Endothelial cell (in vitro differentiated cells): ENCODE measurements at regions not wholly inside any gene's neighbourhood (a gene's known extent, or its start where the extent isn't known, plus 50 kb on each side); places are given as distances from the start of the nearest gene placed in this dataset.

Experiments
- DNase-seq: peaks from one replicate; pipeline ENCODE4 v3.0.0; 2021; ENCODE audit warnings: low spot score
- H3K27ac Mint-ChIP-seq: one replicate; pipeline ENCODE4 v1.8.0; 2021; ENCODE audit warnings: mixed read lengths, inconsistent platforms; ENCODE audit not compliant: unreplicated experiment
- H3K27me3 Mint-ChIP-seq: one replicate; pipeline ENCODE4 v1.8.0; 2021; ENCODE audit warnings: mild to moderate bottlenecking, moderate library complexity, mixed read lengths, inconsistent platforms; ENCODE audit not compliant: unreplicated experiment
- H3K36me3 Mint-ChIP-seq: one replicate; pipeline ENCODE4 v1.8.0; 2021; ENCODE audit warnings: mild to moderate bottlenecking, low read depth, mixed read lengths, inconsistent platforms; ENCODE audit not compliant: unreplicated experiment
- H3K4me1 Mint-ChIP-seq: one replicate; pipeline ENCODE4 v1.8.0; 2021; ENCODE audit warnings: mild to moderate bottlenecking, mixed read lengths, inconsistent platforms; ENCODE audit not compliant: unreplicated experiment
- H3K4me3 Mint-ChIP-seq: one replicate; pipeline ENCODE4 v1.8.0; 2021; ENCODE audit warnings: mild to moderate bottlenecking, mixed read lengths, inconsistent platforms; ENCODE audit not compliant: unreplicated experiment
- H3K9me3 Mint-ChIP-seq: one replicate; pipeline ENCODE4 v1.8.0; 2021; ENCODE audit warnings: mixed read lengths, inconsistent platforms; ENCODE audit not compliant: unreplicated experiment
- TF ChIP-seq, protein P1 (sequence below): fragments of 200-600 bp; sonication (generic); IDR thresholded peaks from one replicate; pipeline ENCODE4 v1.5.0; 2021; ENCODE audit warnings: antibody characterized with exemption; ENCODE audit not compliant: unreplicated experiment

DNA sequence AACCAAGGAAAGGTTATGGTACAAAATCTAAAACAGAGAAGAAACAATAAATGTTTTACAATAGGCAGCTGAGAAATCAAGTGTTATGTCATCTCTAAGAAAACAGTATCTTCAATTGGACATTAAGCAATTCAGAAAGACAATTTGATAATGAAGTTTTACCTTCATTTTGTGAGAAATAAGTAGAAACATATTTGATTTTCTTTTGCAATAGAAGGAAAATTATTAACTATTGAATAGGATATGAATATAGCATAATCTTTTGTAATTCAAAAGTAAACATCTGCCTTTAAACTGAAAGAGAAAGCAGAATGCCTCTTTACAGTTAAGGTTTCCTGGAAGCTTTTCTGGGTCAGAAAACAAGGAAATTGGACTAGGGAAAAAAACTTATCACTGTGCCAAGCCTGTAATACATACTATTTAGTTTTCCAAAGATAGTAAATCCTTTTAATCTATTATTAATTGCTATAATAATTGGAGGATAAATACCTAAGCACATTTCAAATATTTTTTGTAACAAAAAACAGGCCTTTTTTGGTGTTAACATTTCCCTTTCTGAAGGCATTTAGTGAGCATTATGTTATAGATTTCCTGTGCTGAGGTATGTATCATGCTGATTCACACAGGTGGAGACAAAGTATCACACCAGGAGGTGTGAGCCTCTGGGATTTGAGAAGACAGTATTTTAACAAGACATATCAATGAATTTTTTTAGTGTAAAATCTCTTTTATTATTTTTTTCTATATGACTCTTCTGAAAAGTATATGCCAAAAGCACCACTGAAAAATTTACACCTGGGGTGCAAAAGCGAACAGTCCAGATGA lies 947.0 kb upstream of the CDH2 start:
- H3K4me1 Mint-ChIP-seq: no peaks in the 10 kb centered on the region
- no peaks in the 10 kb centered on the region for H3K9me3 Mint-ChIP-seq
- no peaks in the 10 kb centered on the region for H3K27me3 Mint-ChIP-seq
- H3K27ac Mint-ChIP-seq: no peak overlapping the region
- H3K36me3 Mint-ChIP-seq: no peaks in the 10 kb centered on the region
- no peak for DNase-seq
- TF ChIP-seq, protein P1, sequence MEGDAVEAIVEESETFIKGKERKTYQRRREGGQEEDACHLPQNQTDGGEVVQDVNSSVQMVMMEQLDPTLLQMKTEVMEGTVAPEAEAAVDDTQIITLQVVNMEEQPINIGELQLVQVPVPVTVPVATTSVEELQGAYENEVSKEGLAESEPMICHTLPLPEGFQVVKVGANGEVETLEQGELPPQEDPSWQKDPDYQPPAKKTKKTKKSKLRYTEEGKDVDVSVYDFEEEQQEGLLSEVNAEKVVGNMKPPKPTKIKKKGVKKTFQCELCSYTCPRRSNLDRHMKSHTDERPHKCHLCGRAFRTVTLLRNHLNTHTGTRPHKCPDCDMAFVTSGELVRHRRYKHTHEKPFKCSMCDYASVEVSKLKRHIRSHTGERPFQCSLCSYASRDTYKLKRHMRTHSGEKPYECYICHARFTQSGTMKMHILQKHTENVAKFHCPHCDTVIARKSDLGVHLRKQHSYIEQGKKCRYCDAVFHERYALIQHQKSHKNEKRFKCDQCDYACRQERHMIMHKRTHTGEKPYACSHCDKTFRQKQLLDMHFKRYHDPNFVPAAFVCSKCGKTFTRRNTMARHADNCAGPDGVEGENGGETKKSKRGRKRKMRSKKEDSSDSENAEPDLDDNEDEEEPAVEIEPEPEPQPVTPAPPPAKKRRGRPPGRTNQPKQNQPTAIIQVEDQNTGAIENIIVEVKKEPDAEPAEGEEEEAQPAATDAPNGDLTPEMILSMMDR: no peak
- H3K4me3 Mint-ChIP-seq: no peak overlapping the region

DNA sequence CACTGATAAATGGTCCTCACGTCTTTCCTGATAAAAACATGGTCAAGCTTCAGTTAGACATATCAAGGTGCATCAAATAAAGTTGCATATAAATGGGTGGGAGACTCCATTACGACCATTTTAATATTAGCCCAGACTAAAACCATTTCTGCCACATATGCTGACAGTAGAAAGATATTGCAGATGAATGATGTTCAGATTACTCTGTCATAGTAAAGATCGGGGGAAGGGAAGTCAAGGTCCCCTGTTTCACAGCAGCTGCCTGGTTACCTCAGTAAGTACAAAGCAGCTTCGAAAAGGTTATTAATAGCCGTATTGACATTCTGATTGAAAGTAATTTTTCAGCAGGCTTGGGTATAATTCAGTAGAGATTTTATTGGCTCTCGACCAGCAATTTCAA lies 927.7 kb upstream of the CDH2 start:
- Mint-ChIP-seq H3K36me3 (no peaks in the 10 kb centered on the region), H3K4me1 (no peaks in the 10 kb centered on the region), H3K9me3 (no peaks in the 10 kb centered on the region), H3K27ac (no peak overlapping the region), H3K27me3 (no peaks in the 10 kb centered on the region), H3K4me3 (no peak overlapping the region)
- DNase-seq: no peak
- TF ChIP-seq, protein P1: no peak

DNA sequence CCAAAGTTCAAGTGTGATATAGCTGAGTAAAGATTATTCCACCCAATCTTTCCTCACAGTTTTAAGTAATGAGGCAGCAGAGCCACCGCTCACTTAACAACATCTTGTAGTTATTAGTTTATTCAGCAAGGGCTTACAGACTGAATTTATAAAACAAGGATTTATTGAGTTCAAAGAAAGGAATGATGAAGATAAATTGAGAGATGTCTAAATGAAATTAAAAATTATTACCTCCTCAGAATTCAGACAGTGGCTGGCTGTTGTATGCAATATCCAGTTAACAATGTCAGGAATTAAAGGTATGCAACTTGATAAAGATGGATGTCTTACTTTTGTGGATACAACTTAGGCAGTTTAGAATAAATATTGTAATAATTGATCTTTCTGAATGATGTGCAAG lies 927.3 kb upstream of the CDH2 start:
- Mint-ChIP-seq H3K4me3 (no peak overlapping the region), H3K27me3 (no peaks in the 10 kb centered on the region), H3K4me1 (no peaks in the 10 kb centered on the region), H3K36me3 (no peaks in the 10 kb centered on the region), H3K9me3 (no peaks in the 10 kb centered on the region), H3K27ac (no peak overlapping the region)
- no peak for DNase-seq
- TF ChIP-seq, protein P1: no peak

DNA sequence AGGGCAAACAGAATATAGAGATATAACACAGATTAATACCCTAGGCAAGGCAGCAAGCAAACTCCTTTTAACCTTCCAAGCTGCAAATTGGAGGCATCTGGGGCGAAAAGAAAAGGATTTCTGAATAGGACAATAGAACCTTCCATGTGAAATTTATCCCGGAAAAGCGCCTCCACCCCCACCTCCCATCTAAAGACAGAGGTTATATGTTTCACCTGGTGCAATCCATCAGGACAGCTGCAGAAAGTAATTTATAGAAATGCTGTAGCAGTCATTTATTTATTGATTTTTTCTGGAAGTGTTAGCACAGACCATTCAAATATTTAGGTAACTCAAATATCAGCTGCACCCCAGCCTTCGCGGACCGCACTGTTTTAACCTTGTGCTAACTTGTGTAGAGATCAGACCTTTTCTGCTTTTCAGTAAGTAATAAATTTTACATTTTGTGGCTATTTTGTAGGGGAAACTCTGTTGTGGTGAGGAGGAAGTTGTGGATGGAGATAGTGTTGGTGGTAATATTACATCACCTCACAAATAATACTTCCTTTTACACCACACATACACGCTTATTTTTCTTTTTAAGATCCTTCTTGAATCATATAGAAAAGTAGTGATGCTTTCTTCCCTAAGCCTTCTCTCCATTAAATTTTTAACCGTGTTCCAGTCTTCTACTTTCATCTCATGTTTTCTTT lies 919.3 kb upstream of the CDH2 start:
- H3K27me3 Mint-ChIP-seq: no peaks in the 10 kb centered on the region
- H3K4me3 Mint-ChIP-seq: no peak overlapping the region
- no peak for DNase-seq
- no peak overlapping the region for H3K27ac Mint-ChIP-seq
- peaks cover 5% of the 10 kb centered on the region for H3K4me1 Mint-ChIP-seq
- no peaks in the 10 kb centered on the region for H3K9me3 Mint-ChIP-seq
- no peaks in the 10 kb centered on the region for H3K36me3 Mint-ChIP-seq
- TF ChIP-seq, protein P1: no peak
